Neural progenitor cell (in vitro differentiated cells): ENCODE measurements at regions not wholly inside any gene's neighbourhood (a gene's known extent, or its start where the extent isn't known, plus 50 kb on each side); places are given as distances from the start of the nearest gene placed in this dataset.

Experiments
- CTCF ChIP-seq: fragments of 200-600 bp; sonication (generic); IDR thresholded peaks from 2 replicates; pipeline ENCODE4 v1.5.1; 2017; ENCODE audit warnings: antibody characterized with exemption, mild to moderate bottlenecking
- EZH2 ChIP-seq: fragments of 200-600 bp; sonication (generic); IDR thresholded peaks from 2 replicates; pipeline ENCODE4 v1.6.1; 2017; ENCODE audit warnings: antibody characterized with exemption, mild to moderate bottlenecking, moderate library complexity
- EZH2phosphoT487 ChIP-seq: fragments of 200-600 bp; sonication (generic); IDR thresholded peaks from 2 replicates; pipeline ENCODE4 v1.6.1; 2017; ENCODE audit warnings: antibody characterized with exemption

GRCh38 chrX:6813836-6814370, 279.0 kb upstream of the VCX3A start:
- TF ChIP-seq CTCF, result no peak
- TF ChIP-seq EZH2phosphoT487, result no peak
- no peak for TF ChIP-seq EZH2
